ENCODE measurements at regions not wholly inside any gene's neighbourhood (a gene's known extent, or its start where the extent isn't known, plus 50 kb on each side); places are given as distances from the start of the nearest gene placed in this dataset.

DNA sequence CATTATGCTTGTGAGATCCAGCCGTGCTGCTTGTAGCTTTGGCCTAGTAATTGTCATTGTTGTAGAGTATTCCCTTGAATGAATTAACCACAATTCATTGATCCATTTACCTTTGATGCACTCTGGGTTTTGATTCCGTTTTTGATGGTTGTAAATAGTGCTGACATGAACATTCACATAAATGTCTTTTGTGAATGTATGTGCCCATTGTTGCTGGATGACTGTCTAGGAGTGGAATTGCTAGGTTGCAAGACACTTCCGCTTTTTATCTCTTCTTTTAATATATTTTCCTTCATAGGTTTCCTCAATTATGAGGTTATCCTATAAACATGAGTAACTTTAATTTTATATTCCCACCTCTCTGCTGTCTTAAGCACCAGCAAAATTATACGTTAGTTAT lies 104.8 kb upstream of the CCDC68 start:
- no peak overlapping the region for H3K9ac ChIP-seq (ENCODE audit: low read length in 2 of 2)
- no peaks in the 10 kb centered on the region for H3K4me1 ChIP-seq (ENCODE audit: control insufficient read depth, insufficient read depth, low read length)
- H3K27me3 ChIP-seq (ENCODE audit: control insufficient read depth in 1 of 2, insufficient read depth in 2 of 2, low read length in 2 of 2): no peaks in the 10 kb centered on the region
- no peak overlapping the region for H3K4me3 ChIP-seq (ENCODE audit: low read length in 2 of 2)
- H3K27ac ChIP-seq (ENCODE audit: low read length): no peak overlapping the region
- H3K36me3 ChIP-seq (ENCODE audit: control insufficient read depth in 2 of 2, insufficient read depth in 2 of 2, low read length in 2 of 2): no peaks in the 10 kb centered on the region
- H3K9me3 ChIP-seq (ENCODE audit: control insufficient read depth in 2 of 2, low read length in 2 of 2): no peaks in the 10 kb centered on the region

- Histone ChIP-seq H3K36me3 (ENCODE audit: control insufficient read depth in 2 of 2, insufficient read depth in 2 of 2, low read length in 2 of 2) (no peaks in the 10 kb centered on the region), H3K4me1 (ENCODE audit: control insufficient read depth, insufficient read depth, low read length) (no peaks in the 10 kb centered on the region), H3K27me3 (ENCODE audit: control insufficient read depth in 1 of 2, insufficient read depth in 2 of 2, low read length in 2 of 2) (no peaks in the 10 kb centered on the region), H3K9me3 (ENCODE audit: control insufficient read depth in 2 of 2, low read length in 2 of 2) (no peaks in the 10 kb centered on the region), H3K27ac (ENCODE audit: low read length) (no peak overlapping the region), H3K9ac (ENCODE audit: low read length in 2 of 2) (no peak overlapping the region), H3K4me3 (ENCODE audit: low read length in 2 of 2) (no peak overlapping the region)
Observed at GRCh38 chr18:55054021-55054990, 95.0 kb upstream of the CCDC68 start.

DNA sequence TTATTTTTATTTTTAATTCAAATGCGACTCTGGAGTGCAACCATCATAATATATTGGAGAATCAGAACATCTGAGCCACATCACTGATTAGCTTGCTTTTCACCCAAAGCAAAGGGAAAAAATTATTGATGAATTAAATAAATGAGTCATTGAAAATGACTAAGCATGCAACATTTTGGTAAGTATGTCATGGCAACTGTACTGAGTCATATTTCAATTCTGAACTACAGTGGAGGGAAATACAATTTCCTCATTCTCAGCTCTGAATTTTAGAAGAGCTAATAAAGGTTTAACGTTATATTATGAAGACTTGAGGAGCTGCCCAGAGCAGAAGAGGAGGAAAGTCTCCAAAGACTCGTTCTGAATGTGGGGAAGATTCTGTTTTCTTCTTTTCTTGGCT lies 89.6 kb upstream of the CCDC68 start:
- Histone ChIP-seq H3K27ac (ENCODE audit: low read length) (no peak overlapping the region), H3K4me1 (ENCODE audit: control insufficient read depth, insufficient read depth, low read length) (no peaks in the 10 kb centered on the region), H3K4me3 (ENCODE audit: low read length in 2 of 2) (no peak overlapping the region)

DNA sequence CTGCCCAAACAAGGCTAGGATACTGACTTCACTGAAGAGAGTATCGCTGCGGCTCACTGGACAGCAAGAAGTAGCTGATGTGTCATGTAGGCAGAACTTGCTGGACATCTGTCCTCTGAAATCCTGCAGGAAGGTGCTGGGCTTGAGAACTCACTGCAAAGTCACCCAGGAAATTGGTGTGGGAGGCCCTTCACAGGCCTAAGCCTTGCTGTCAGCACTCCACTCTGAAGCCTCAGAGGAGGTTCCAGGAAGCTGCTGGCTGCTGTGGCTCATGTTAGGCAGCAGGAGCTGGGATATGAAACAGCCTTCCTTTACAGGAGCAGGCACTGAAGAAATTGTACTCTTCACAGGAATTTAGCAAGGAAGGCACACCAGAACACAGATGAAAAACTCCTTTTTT lies 88.3 kb upstream of the CCDC68 start:
- H3K36me3 ChIP-seq (ENCODE audit: control insufficient read depth in 2 of 2, insufficient read depth in 2 of 2, low read length in 2 of 2): no peaks in the 10 kb centered on the region
- no peaks in the 10 kb centered on the region for H3K9me3 ChIP-seq (ENCODE audit: control insufficient read depth in 2 of 2, low read length in 2 of 2)
- H3K27ac ChIP-seq (ENCODE audit: low read length): no peak overlapping the region
- H3K4me1 ChIP-seq (ENCODE audit: control insufficient read depth, insufficient read depth, low read length): no peaks in the 10 kb centered on the region
- H3K27me3 ChIP-seq (ENCODE audit: control insufficient read depth in 1 of 2, insufficient read depth in 2 of 2, low read length in 2 of 2): no peaks in the 10 kb centered on the region
- no peak overlapping the region for H3K9ac ChIP-seq (ENCODE audit: low read length in 2 of 2)
- H3K4me3 ChIP-seq (ENCODE audit: low read length in 2 of 2): no peak overlapping the region

More for the DNA sequence above, 89.6 kb upstream of the CCDC68 start:
- no peak overlapping the region for H3K9ac ChIP-seq (ENCODE audit: low read length in 2 of 2)
- no peaks in the 10 kb centered on the region for H3K9me3 ChIP-seq (ENCODE audit: control insufficient read depth in 2 of 2, low read length in 2 of 2)
- H3K36me3 ChIP-seq (ENCODE audit: control insufficient read depth in 2 of 2, insufficient read depth in 2 of 2, low read length in 2 of 2): no peaks in the 10 kb centered on the region
- no peaks in the 10 kb centered on the region for H3K27me3 ChIP-seq (ENCODE audit: control insufficient read depth in 1 of 2, insufficient read depth in 2 of 2, low read length in 2 of 2)

DNA sequence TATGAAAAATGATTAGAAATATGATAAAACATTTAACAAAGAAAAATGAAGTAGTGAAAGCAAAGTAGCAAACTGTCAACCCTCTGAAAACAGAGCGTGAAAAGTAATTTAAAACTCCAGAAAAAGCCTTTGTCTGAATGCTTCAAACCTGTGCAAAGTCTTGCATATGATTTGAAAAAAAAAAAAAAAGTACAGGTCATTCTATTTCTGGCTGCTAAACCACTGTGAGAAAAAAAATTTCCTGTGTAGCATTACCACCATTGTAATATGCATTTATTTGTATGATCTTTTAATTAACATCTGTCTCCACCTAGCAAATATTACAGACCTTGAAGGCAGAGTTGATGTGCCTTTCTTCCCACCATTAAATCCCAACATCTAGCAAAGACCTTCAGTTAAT lies 82.1 kb upstream of the CCDC68 start:
- no peaks in the 10 kb centered on the region for H3K27me3 ChIP-seq (ENCODE audit: control insufficient read depth in 1 of 2, insufficient read depth in 2 of 2, low read length in 2 of 2)
- no peaks in the 10 kb centered on the region for H3K4me1 ChIP-seq (ENCODE audit: control insufficient read depth, insufficient read depth, low read length)
- no peak overlapping the region for H3K4me3 ChIP-seq (ENCODE audit: low read length in 2 of 2)
- H3K9ac ChIP-seq (ENCODE audit: low read length in 2 of 2): no peak overlapping the region
- no peaks in the 10 kb centered on the region for H3K36me3 ChIP-seq (ENCODE audit: control insufficient read depth in 2 of 2, insufficient read depth in 2 of 2, low read length in 2 of 2)
- H3K27ac ChIP-seq (ENCODE audit: low read length): no peak overlapping the region
- H3K9me3 ChIP-seq (ENCODE audit: control insufficient read depth in 2 of 2, low read length in 2 of 2): no peaks in the 10 kb centered on the region

DNA sequence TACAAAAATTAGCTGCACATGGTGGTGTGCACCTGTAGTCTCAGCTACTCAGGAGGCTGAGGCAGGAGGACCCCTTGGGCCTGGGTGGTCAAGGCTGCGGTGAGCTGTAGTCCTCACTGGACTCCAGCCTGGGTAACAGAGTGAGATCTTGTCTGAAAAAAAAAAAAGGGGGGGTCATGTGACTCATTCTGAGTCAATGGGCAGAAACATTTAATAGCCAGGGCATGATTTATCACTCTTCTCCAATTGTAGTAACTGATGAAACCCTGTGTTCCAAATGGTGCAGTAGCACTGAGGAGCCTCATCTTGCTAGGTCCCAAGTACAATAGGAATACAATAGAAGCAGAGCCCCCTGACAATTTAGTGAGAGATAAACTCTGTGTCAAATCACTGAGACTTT lies 78.9 kb upstream of the CCDC68 start:
- Histone ChIP-seq H3K9ac (ENCODE audit: low read length in 2 of 2) (no peak overlapping the region), H3K9me3 (ENCODE audit: control insufficient read depth in 2 of 2, low read length in 2 of 2) (no peaks in the 10 kb centered on the region), H3K36me3 (ENCODE audit: control insufficient read depth in 2 of 2, insufficient read depth in 2 of 2, low read length in 2 of 2) (no peaks in the 10 kb centered on the region), H3K27ac (ENCODE audit: low read length) (no peak overlapping the region), H3K4me3 (ENCODE audit: low read length in 2 of 2) (no peak overlapping the region), H3K4me1 (ENCODE audit: control insufficient read depth, insufficient read depth, low read length) (no peaks in the 10 kb centered on the region), H3K27me3 (ENCODE audit: control insufficient read depth in 1 of 2, insufficient read depth in 2 of 2, low read length in 2 of 2) (no peaks in the 10 kb centered on the region)

DNA sequence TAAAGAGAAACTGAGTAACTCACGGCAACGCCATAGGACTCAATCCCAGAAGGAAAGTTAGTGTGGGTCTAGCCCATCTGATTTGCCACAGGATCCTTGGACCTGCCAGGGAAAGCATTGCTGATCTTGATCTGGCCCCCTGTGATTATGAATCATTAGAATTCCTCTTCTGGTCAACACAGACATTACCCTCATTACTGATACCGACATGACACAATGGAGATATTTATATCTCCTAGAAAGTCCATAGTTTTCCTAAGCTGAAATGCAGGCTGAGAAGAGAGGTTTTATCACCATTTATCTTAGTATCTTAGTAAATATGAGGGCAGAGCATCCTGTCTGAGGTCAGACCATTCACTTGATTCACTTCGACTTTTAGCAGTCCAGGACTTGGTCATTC lies 75.5 kb upstream of the CCDC68 start:
- Histone ChIP-seq H3K9ac (ENCODE audit: low read length in 2 of 2) (no peak overlapping the region), H3K4me3 (ENCODE audit: low read length in 2 of 2) (no peak overlapping the region), H3K9me3 (ENCODE audit: control insufficient read depth in 2 of 2, low read length in 2 of 2) (no peaks in the 10 kb centered on the region), H3K27me3 (ENCODE audit: control insufficient read depth in 1 of 2, insufficient read depth in 2 of 2, low read length in 2 of 2) (no peaks in the 10 kb centered on the region), H3K36me3 (ENCODE audit: control insufficient read depth in 2 of 2, insufficient read depth in 2 of 2, low read length in 2 of 2) (no peaks in the 10 kb centered on the region), H3K27ac (ENCODE audit: low read length) (no peak overlapping the region), H3K4me1 (ENCODE audit: control insufficient read depth, insufficient read depth, low read length) (no peaks in the 10 kb centered on the region)

DNA sequence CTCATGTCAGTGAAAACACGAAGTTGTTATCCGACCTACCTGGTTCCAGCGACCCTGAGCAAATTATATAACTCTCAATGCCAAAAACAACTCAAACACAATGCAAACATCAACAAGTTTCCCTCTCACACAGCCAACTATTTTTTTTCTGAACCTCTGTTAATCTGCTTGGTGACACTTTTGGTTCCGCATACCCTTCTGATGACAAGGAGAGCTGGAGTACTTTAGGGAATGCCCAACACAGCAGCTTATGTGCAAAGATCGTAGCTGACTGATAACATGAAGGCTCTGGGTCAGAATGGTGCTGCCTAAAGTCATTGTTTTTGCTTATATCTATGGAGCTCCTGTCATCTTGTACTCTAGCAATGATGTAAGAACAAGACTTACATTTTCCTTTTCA lies 72.7 kb upstream of the CCDC68 start:
- Histone ChIP-seq H3K36me3 (ENCODE audit: control insufficient read depth in 2 of 2, insufficient read depth in 2 of 2, low read length in 2 of 2) (no peaks in the 10 kb centered on the region), H3K4me3 (ENCODE audit: low read length in 2 of 2) (no peak overlapping the region), H3K9me3 (ENCODE audit: control insufficient read depth in 2 of 2, low read length in 2 of 2) (no peaks in the 10 kb centered on the region), H3K27ac (ENCODE audit: low read length) (no peak overlapping the region), H3K4me1 (ENCODE audit: control insufficient read depth, insufficient read depth, low read length) (no peaks in the 10 kb centered on the region), H3K9ac (ENCODE audit: low read length in 2 of 2) (no peak overlapping the region), H3K27me3 (ENCODE audit: control insufficient read depth in 1 of 2, insufficient read depth in 2 of 2, low read length in 2 of 2) (no peaks in the 10 kb centered on the region)

GRCh38 chr18:55031576-55031975 lies 72.3 kb upstream of the CCDC68 start:
- Histone ChIP-seq H3K9me3 (ENCODE audit: control insufficient read depth in 2 of 2, low read length in 2 of 2) (no peaks in the 10 kb centered on the region), H3K36me3 (ENCODE audit: control insufficient read depth in 2 of 2, insufficient read depth in 2 of 2, low read length in 2 of 2) (no peaks in the 10 kb centered on the region), H3K9ac (ENCODE audit: low read length in 2 of 2) (no peak overlapping the region), H3K4me1 (ENCODE audit: control insufficient read depth, insufficient read depth, low read length) (no peaks in the 10 kb centered on the region), H3K27me3 (ENCODE audit: control insufficient read depth in 1 of 2, insufficient read depth in 2 of 2, low read length in 2 of 2) (no peaks in the 10 kb centered on the region), H3K4me3 (ENCODE audit: low read length in 2 of 2) (no peak overlapping the region), H3K27ac (ENCODE audit: low read length) (no peak overlapping the region)

- no peaks in the 10 kb centered on the region for H3K4me1 ChIP-seq (ENCODE audit: control insufficient read depth, insufficient read depth, low read length)
- H3K9me3 ChIP-seq (ENCODE audit: control insufficient read depth in 2 of 2, low read length in 2 of 2): no peaks in the 10 kb centered on the region
- no peak overlapping the region for H3K9ac ChIP-seq (ENCODE audit: low read length in 2 of 2)
- no peaks in the 10 kb centered on the region for H3K36me3 ChIP-seq (ENCODE audit: control insufficient read depth in 2 of 2, insufficient read depth in 2 of 2, low read length in 2 of 2)
- no peak overlapping the region for H3K27ac ChIP-seq (ENCODE audit: low read length)
- no peaks in the 10 kb centered on the region for H3K27me3 ChIP-seq (ENCODE audit: control insufficient read depth in 1 of 2, insufficient read depth in 2 of 2, low read length in 2 of 2)
- H3K4me3 ChIP-seq (ENCODE audit: low read length in 2 of 2): no peak overlapping the region
Observed at GRCh38 chr18:55031164-55031563, 71.9 kb upstream of the CCDC68 start.

DNA sequence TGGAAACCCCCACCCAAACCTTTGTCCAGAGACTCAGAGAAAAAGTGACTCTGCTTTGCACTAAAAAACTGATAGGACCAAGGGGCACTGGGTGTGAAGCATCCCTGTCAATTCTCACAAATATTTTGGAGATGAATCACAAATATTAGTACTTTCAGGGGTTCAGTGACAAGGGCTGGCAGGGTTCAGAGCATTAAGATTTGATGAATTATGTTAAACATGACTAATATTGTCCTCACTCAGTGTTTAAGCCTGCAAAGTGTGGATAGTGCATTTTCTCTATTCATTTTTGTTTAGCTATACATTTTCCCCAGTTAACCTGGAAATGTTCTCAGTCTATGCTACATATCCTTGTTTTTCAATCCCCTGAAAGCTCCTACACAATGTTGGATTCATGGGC lies 65.3 kb upstream of the CCDC68 start:
- no peak overlapping the region for H3K9ac ChIP-seq (ENCODE audit: low read length in 2 of 2)
- H3K9me3 ChIP-seq (ENCODE audit: control insufficient read depth in 2 of 2, low read length in 2 of 2): no peaks in the 10 kb centered on the region
- no peak overlapping the region for H3K4me3 ChIP-seq (ENCODE audit: low read length in 2 of 2)
- H3K27me3 ChIP-seq (ENCODE audit: control insufficient read depth in 1 of 2, insufficient read depth in 2 of 2, low read length in 2 of 2): no peaks in the 10 kb centered on the region
- no peaks in the 10 kb centered on the region for H3K4me1 ChIP-seq (ENCODE audit: control insufficient read depth, insufficient read depth, low read length)
- H3K36me3 ChIP-seq (ENCODE audit: control insufficient read depth in 2 of 2, insufficient read depth in 2 of 2, low read length in 2 of 2): no peaks in the 10 kb centered on the region
- no peak overlapping the region for H3K27ac ChIP-seq (ENCODE audit: low read length)

Measured in stomach smooth muscle (tissue), 2 donors.